ENCODE measurements at regions not wholly inside any gene's neighbourhood (a gene's known extent, or its start where the extent isn't known, plus 50 kb on each side); places are given as distances from the start of the nearest gene placed in this dataset.

DNA sequence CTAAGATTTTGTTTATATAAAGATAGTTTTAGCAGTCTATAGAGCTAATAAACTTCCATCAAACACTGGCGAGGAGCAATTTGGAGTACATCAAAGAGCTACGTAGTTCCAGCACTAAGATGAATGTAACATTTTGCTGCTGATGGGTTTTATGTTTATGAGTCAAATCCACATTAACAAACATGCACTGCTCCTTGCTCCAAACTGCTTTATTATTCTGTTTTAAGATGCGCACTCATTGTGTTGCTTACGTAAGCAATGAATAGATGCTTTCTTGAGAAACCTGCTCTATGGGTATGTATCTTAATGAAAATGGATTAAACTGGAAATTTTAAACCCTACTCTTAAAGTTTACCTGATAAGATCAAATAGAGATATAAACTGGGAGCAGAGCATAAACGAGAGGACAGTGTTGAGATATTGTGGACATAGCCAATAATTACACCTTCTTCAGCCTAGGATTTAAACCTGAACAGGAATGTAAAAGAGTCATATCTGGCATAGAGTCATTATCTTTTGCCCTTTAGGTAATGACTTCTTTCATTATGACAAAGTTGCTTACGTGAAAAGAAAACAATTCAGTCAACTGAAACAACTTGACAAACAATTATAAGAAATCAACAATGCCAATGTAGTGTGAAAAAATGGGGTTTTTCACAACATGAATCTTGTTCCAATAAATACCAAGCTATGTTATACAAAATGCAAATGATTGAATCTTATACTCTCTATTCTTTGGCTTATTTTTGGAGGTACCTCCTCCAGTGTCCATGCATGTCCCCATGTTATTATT, 153.5 kb upstream of the MTPN start:
- Histone ChIP-seq H3K9me1 (ENCODE audit: insufficient read depth, low read length) (no peaks in the 10 kb centered on the region), H2AFZ (replicated peaks; ENCODE audit: low read length, poor library complexity) (no peak overlapping the region), H4K8ac (ENCODE audit: low read depth in 2 of 2, low read length in 2 of 2) (no peak overlapping the region), H3K9ac (ENCODE audit: low read depth, low read length) (no peak overlapping the region), H2BK15ac (ENCODE audit: low read depth, low read length) (no peak overlapping the region), H3K4ac (ENCODE audit: low read depth, low read length) (no peak overlapping the region), H3K4me2 (ENCODE audit: low read depth, low read length) (no peak overlapping the region), H2BK5ac (ENCODE audit: low read depth, low read length, poor library complexity, severe bottlenecking) (no peak overlapping the region), H3K4me1 (ENCODE audit: control insufficient read depth, insufficient read depth, low read length) (no peaks in the 10 kb centered on the region), H2BK120ac (ENCODE audit: low read depth, low read length) (no peak overlapping the region), H3K23ac (ENCODE audit: low read depth, low read length) (no peak overlapping the region), H3K14ac (replicated peaks; ENCODE audit: low read depth, low read length) (no peak overlapping the region), H4K91ac (ENCODE audit: insufficient read depth, low read depth, low read length) (no peak overlapping the region), H2BK20ac (ENCODE audit: low read depth, low read length) (no peak overlapping the region), H3K4me3 (ENCODE audit: insufficient read depth, low read depth, low read length) (no peak overlapping the region), H4K5ac (ENCODE audit: low read depth, low read length) (no peak overlapping the region), H4K20me1 (ENCODE audit: insufficient read depth, low read length) (no peaks in the 10 kb centered on the region), H3K9me3 (ENCODE audit: control insufficient read depth, insufficient read depth, low read length) (no peaks in the 10 kb centered on the region), H3K56ac (ENCODE audit: extremely low read depth, insufficient read depth, low read length) (no peak overlapping the region), H3K79me1 (ENCODE audit: low read depth in 1 of 2, low read length in 2 of 2) (no peaks in the 10 kb centered on the region), H3K27me3 (ENCODE audit: control insufficient read depth, insufficient read depth, low read length) (no peaks in the 10 kb centered on the region), H2AK5ac (ENCODE audit: low read depth, low read length) (no peak overlapping the region), H3K36me3 (ENCODE audit: control insufficient read depth, insufficient read depth, low read length) (no peaks in the 10 kb centered on the region), H3K27ac (ENCODE audit: insufficient read depth, low read length) (no peak overlapping the region), H3K18ac (ENCODE audit: low read depth, low read length) (no peak overlapping the region), H2AK9ac (replicated peaks; ENCODE audit: low read depth, low read length, poor library complexity) (no peak overlapping the region)
- ChIA-PET CTCF (interaction anchor here (0.8 kb wide), 1 partner anchor 206 kb away, joined by 3 read pairs; no protein-coding TSS in a partner anchor), POLR2A (ENCODE audit: unreplicated experiment) (no interaction called here)
- ATAC-seq (ENCODE audit: low read depth) = no peak
- no CpG with 5 or more reads among the region's 6 CpGs for WGBS, 2 experiments (ENCODE audit: extremely low coverage in 2 of 2, insufficient read length in 1 of 2)
- in situ Hi-C loops (cut with MboI; ENCODE audit: low sequenced_read_pairs) (no loop called here), dilution Hi-C loops (cut with HindIII; ENCODE audit: low sequenced_read_pairs, unreplicated experiment) (no loop called here), intact Hi-C loops (cut with micrococcal nuclease) (no loop called here)
- no peak for DNase-seq
- no TSS peak for BruUV-seq (replicated peaks)
- TF ChIP-seq NFE2L2 (IDR thresholded peaks at IDR 0.05; ENCODE audit: low read depth, low read length) (no peak), MAZ (IDR thresholded peaks at IDR 0.05; ENCODE audit: borderline replicate concordance, low read depth, low read length) (no peak), CHD1 (IDR thresholded peaks at IDR 0.05; ENCODE audit: low read depth, low read length) (no peak), POLR2A (IDR thresholded peaks at IDR 0.05; ENCODE audit: low read depth, low read length) (no peak)
